ENCODE measurements at regions not wholly inside any gene's neighbourhood (a gene's known extent, or its start where the extent isn't known, plus 50 kb on each side); places are given as distances from the start of the nearest gene placed in this dataset.

GRCh38 chr3:107008213-107008612 lies 369.0 kb upstream of the CCDC54 start:
- TF ChIP-seq RARB (CRISPR knock-in tag; IDR thresholded peaks at IDR 0.05) (no peak), ZFP30 (CRISPR knock-in tag; IDR thresholded peaks at IDR 0.05) (no peak), PPARA (CRISPR knock-in tag; IDR thresholded peaks at IDR 0.05; ENCODE audit: borderline replicate concordance) (no peak), TCF4 (CRISPR knock-in tag; IDR thresholded peaks at IDR 0.05; ENCODE audit: borderline replicate concordance) (no peak), BACH2 (CRISPR knock-in tag; IDR thresholded peaks at IDR 0.05; ENCODE audit: borderline replicate concordance) (no peak), PATZ1 (CRISPR knock-in tag; IDR thresholded peaks at IDR 0.05; ENCODE audit: borderline replicate concordance) (no peak)

Measured in SK-N-SH treated with all-trans-retinoic acid at 6 μM for 48 hours (cell line).